Thyroid gland (tissue), 4 donors: ENCODE measurements at regions not wholly inside any gene's neighbourhood (a gene's known extent, or its start where the extent isn't known, plus 50 kb on each side); places are given as distances from the start of the nearest gene placed in this dataset.
"Not testable (repeated sequence)": the region's sequence is repeated elsewhere in the genome, so short reads cannot be mapped to it uniquely, and the experiment has no call there.

ENCODE experiments used
- DNase-seq, 2 donors: peaks; one replicate each; pipeline ENCODE4 v3.0.0-alpha.2; 2019
- H3K27ac ChIP-seq, 3 donors: fragments of 200-600 bp; sonication (generic); 1 replicate in 2 of 3; 2 replicates in 1 of 3; pipeline ENCODE4 v1.5.1; 2016 to 2019; ENCODE audit warnings: mild to moderate bottlenecking in 1 of 3, moderate library complexity in 1 of 3
- H3K27me3 ChIP-seq: fragments of 200-600 bp; sonication (generic); one replicate; pipeline ENCODE4 v1.5.1; 2019
- H3K36me3 ChIP-seq, 2 donors: fragments of 200-600 bp; sonication (generic); one replicate each; pipeline ENCODE4 v1.5.1; 2016 to 2019
- H3K4me1 ChIP-seq, 2 donors: fragments of 200-600 bp; sonication (generic); one replicate each; pipeline ENCODE4 v1.5.1; 2017 to 2019
- H3K4me3 ChIP-seq, 3 donors: fragments of 200-600 bp; sonication (generic); replicated peaks in 1 of 3; 1 replicate in 2 of 3; 2 replicates in 1 of 3; pipeline ENCODE4 v1.5.1; 2016; ENCODE audit warnings: mild to moderate bottlenecking in 1 of 3
- H3K9me3 ChIP-seq: fragments of 200-600 bp; sonication (generic); one replicate; pipeline ENCODE4 v1.5.1; 2017
- CTCF ChIP-seq, 6 experiments: fragments of 200-600 bp in 3 of 6; fragments of 450-650 bp in 3 of 6; sonication (generic) in 3 of 6; IDR thresholded peaks; one replicate each; pipeline ENCODE4 v1.5.1; 2016 to 2019; ENCODE audit warnings: antibody characterized with exemption in 6 of 6, mild to moderate bottlenecking in 2 of 6, inconsistent platforms in 1 of 6, moderate library complexity in 1 of 6
- POLR2A ChIP-seq, 2 donors: fragments of 450-650 bp; IDR thresholded peaks; one replicate each; pipeline ENCODE4 v1.6.1; 2017; ENCODE audit warnings: antibody characterized with exemption in 2 of 2, mild to moderate bottlenecking in 2 of 2, moderate library complexity in 1 of 2
- WGBS, 2 donors: methylation state at CpG; one replicate each; pipeline ENCODE4 v1.1.5; 2017; 5-methylcytosine and 5-hydroxymethylcytosine counted together
- intact Hi-C: fragments of 100-400 bp; cut with DNase I; formaldehyde crosslinking; loops from one replicate; pipeline ENCODE4 v1.15.1; 2023

GRCh38 chr20:48374991-48375595 is 452.7 kb downstream of the PREX1 start:
- Histone ChIP-seq H3K4me1 (peaks cover 0 to 10% of the 10 kb centered on the region in 2 donors), H3K9me3 (no peaks in the 10 kb centered on the region), H3K36me3 (no peaks in the 10 kb centered on the region), H3K27me3 (no peaks in the 10 kb centered on the region), H3K4me3 (no peak overlapping the region), H3K27ac (no peak overlapping the region)
- no peak for DNase-seq
- TF ChIP-seq CTCF (IDR thresholded peaks at IDR 0.05) (no peak), POLR2A (IDR thresholded peaks at IDR 0.05) (no peak)
- WGBS, 2 donors, result 62 to 83% methylated on average over 9 to 14 of the region's 16 CpGs
- intact Hi-C loops, result no loop called here

GRCh38 chr20:48374031-48374907 is 453.5 kb downstream of the PREX1 start:
- H3K4me3 ChIP-seq, H3K36me3 ChIP-seq, H3K27me3 ChIP-seq, intact Hi-C loops, H3K9me3 ChIP-seq, H3K27ac ChIP-seq: not testable (repeated sequence)
- DNase-seq, result peak; percentile 33 to 43
- peak in 1 of 6 experiments; percentile 20 for TF ChIP-seq CTCF (IDR thresholded peaks at IDR 0.05)
- H3K4me1 ChIP-seq, result peaks cover 0 to 10% of the 10 kb centered on the region in 2 donors
- 47 to 50% methylated on average over 25 to 26 of the region's 26 CpGs for WGBS, 2 donors

- H3K4me3 ChIP-seq, result no peak overlapping the region
- WGBS, 2 donors, result 85 to 90% methylated on average over 19 of the region's 19 CpGs
Observed at GRCh38 chr20:48373555-48373934, 454.3 kb downstream of the PREX1 start.

GRCh38 chr20:48372851-48373554 is 454.8 kb downstream of the PREX1 start:
- H3K4me1 ChIP-seq, result peaks cover 0 to 15% of the 10 kb centered on the region in 2 donors
- peak; percentile 23 to 50 for DNase-seq
- 59 to 71% methylated on average over 26 to 34 of the region's 35 CpGs for WGBS, 2 donors
- H3K27ac ChIP-seq, H3K9me3 ChIP-seq, intact Hi-C loops, H3K27me3 ChIP-seq, H3K4me3 ChIP-seq, H3K36me3 ChIP-seq: not testable (repeated sequence)

More at GRCh38 chr20:48373555-48373934, 454.3 kb downstream of the PREX1 start:
- no peak for TF ChIP-seq CTCF (IDR thresholded peaks at IDR 0.05)
- TF ChIP-seq POLR2A (IDR thresholded peaks at IDR 0.05), result no peak
- Histone ChIP-seq H3K4me1 (peaks cover 0 to 15% of the 10 kb centered on the region in 2 donors), H3K9me3 (no peaks in the 10 kb centered on the region), H3K27ac (no peak overlapping the region), H3K36me3 (no peaks in the 10 kb centered on the region), H3K27me3 (no peaks in the 10 kb centered on the region)
- DNase-seq, result no peak
- intact Hi-C loops, result no loop called here

GRCh38 chr20:48371211-48371610 is 456.6 kb downstream of the PREX1 start:
- intact Hi-C loops, result no loop called here
- H3K9me3 ChIP-seq, result no peaks in the 10 kb centered on the region
- no peaks in the 10 kb centered on the region for H3K27me3 ChIP-seq
- WGBS, 2 donors, result 86% methylated on average over 4 of the region's 4 CpGs
- no peak overlapping the region for H3K27ac ChIP-seq
- TF ChIP-seq CTCF (IDR thresholded peaks at IDR 0.05), result no peak
- DNase-seq, result no peak
- H3K36me3 ChIP-seq, result no peaks in the 10 kb centered on the region
- no peak overlapping the region for H3K4me3 ChIP-seq
- H3K4me1 ChIP-seq, result peaks cover 0 to 15% of the 10 kb centered on the region in 2 donors

GRCh38 chr20:48368580-48369021 is 459.2 kb downstream of the PREX1 start:
- H3K27ac ChIP-seq, H3K36me3 ChIP-seq, intact Hi-C loops, H3K27me3 ChIP-seq, H3K4me1 ChIP-seq, H3K4me3 ChIP-seq, H3K9me3 ChIP-seq: not testable (repeated sequence)
- peak; percentile 14 to 38 for DNase-seq
- 47 to 59% methylated on average over 8 to 10 of the region's 10 CpGs for WGBS, 2 donors

- H3K4me3 ChIP-seq, intact Hi-C loops, H3K27me3 ChIP-seq, H3K4me1 ChIP-seq, DNase-seq, H3K9me3 ChIP-seq, H3K27ac ChIP-seq, H3K36me3 ChIP-seq: not testable (repeated sequence)
- WGBS, 2 donors, result 27 to 47% methylated on average over 6 to 12 of the region's 28 CpGs
Observed at GRCh38 chr20:48367541-48368358, 460.0 kb downstream of the PREX1 start.
